ENCODE measurements at regions not wholly inside any gene's neighbourhood (a gene's known extent, or its start where the extent isn't known, plus 50 kb on each side); places are given as distances from the start of the nearest gene placed in this dataset.

- H3K18ac ChIP-seq (ENCODE audit: insufficient read length, low read depth, low read length): no peak overlapping the region
- no peaks in the 10 kb centered on the region for H4K20me1 ChIP-seq (ENCODE audit: control insufficient read depth, insufficient read depth, insufficient read length)
- no CpG with 5 or more reads among the region's 5 CpGs for WGBS (ENCODE audit: extremely low coverage, insufficient read length, low lambda C conversion rate)
- H3K4me1 ChIP-seq (ENCODE audit: insufficient read depth, low read length): no peaks in the 10 kb centered on the region; the same call in 1 of the 2 replicates
- H3K4me1 Mint-ChIP-seq: peaks cover 18 to 21% of the 10 kb centered on the region in 2 experiments
- no peak overlapping the region for H4K5ac ChIP-seq (ENCODE audit: insufficient read length, low read depth, low read length)
- no peak for DNase-seq
- no peaks in the 10 kb centered on the region for H3K79me1 ChIP-seq (ENCODE audit: insufficient read depth, low read depth, low read length, poor library complexity, severe bottlenecking)
- no peaks in the 10 kb centered on the region for H3K27me3 Mint-ChIP-seq (ENCODE audit: low read depth)
- no peak overlapping the region for H2AK5ac ChIP-seq (ENCODE audit: insufficient read length, low read length)
- no peak overlapping the region for H2BK120ac ChIP-seq (ENCODE audit: low read depth, low read length, poor library complexity, severe bottlenecking)
- no peaks in the 10 kb centered on the region for H3K79me2 ChIP-seq (ENCODE audit: insufficient read depth, low read length)
- H2AFZ ChIP-seq (ENCODE audit: low read length): no peak overlapping the region
- no peak overlapping the region for H3K4me2 ChIP-seq (ENCODE audit: insufficient read depth, insufficient read length, low read length)
- H3K23me2 ChIP-seq (ENCODE audit: insufficient read length, low read depth, low read length, poor library complexity, severe bottlenecking): no peaks in the 10 kb centered on the region
- H3K23ac ChIP-seq (ENCODE audit: insufficient read length, low read depth, low read length): no peak overlapping the region
- H3K14ac ChIP-seq (ENCODE audit: insufficient read depth, low read length): no peak overlapping the region
- H3K4me3 Mint-ChIP-seq: no peak overlapping the region
- H3K9me3 Mint-ChIP-seq: no peaks in the 10 kb centered on the region
- no peak overlapping the region for H3T11ph ChIP-seq (ENCODE audit: low read length)
- no peak overlapping the region for H3K4ac ChIP-seq (ENCODE audit: low read depth, low read length)
- H3K27ac ChIP-seq (ENCODE audit: insufficient read length, low read depth, low read length): no peak overlapping the region
- H3K27me3 ChIP-seq (ENCODE audit: insufficient read depth, low read length): no peaks in the 10 kb centered on the region
- H2BK15ac ChIP-seq (ENCODE audit: low read depth, low read length): no peak overlapping the region
- peaks cover 0 to 7% (median 5%) of the 10 kb centered on the region in 3 experiments; a peak in 3 of 7 replicates for H3K36me3 Mint-ChIP-seq (ENCODE audit: insufficient read depth in 1 of 3, low read depth in 3 of 3)
- H3K9me3 ChIP-seq (ENCODE audit: control insufficient read depth, low read depth, low read length): no peaks in the 10 kb centered on the region
- H2BK12ac ChIP-seq (ENCODE audit: insufficient read length, low read depth, low read length): no peak overlapping the region
- H4K8ac ChIP-seq (replicated peaks; ENCODE audit: insufficient read length, low read depth, low read length): no peak overlapping the region
- no peak for TF ChIP-seq CTCF (conservative IDR thresholded peaks at IDR 0.05)
- H3K27ac Mint-ChIP-seq: peak overlapping the region in 1 of 3 experiments; percentile 55; a peak in 1 of 7 replicates
- H2BK20ac ChIP-seq (ENCODE audit: low read depth, low read length, poor library complexity, severe bottlenecking): no peak overlapping the region
- no peak overlapping the region for H3K56ac ChIP-seq (ENCODE audit: insufficient read length, low read depth, low read length)
- H2BK5ac ChIP-seq (ENCODE audit: insufficient read length, low read length): no peak overlapping the region
- H4K91ac ChIP-seq (ENCODE audit: insufficient read length, low read depth, low read length): no peak overlapping the region
- H3K9ac ChIP-seq (ENCODE audit: extremely low read depth, insufficient read length, low read length): no peak overlapping the region
Measured at GRCh38 chr14:41418851-41419250, 187.8 kb upstream of the LRFN5 start.
